Neural cell (in vitro differentiated cells): ENCODE measurements at regions not wholly inside any gene's neighbourhood (a gene's known extent, or its start where the extent isn't known, plus 50 kb on each side); places are given as distances from the start of the nearest gene placed in this dataset.

Source experiments
- H2AFZ ChIP-seq: fragments of 200-600, 300-800 bp; sonication (generic), shearing (Covaris generic); 2 replicates; pipeline ENCODE4 v1.6.0; 2014; ENCODE audit warnings: low read depth, mild to moderate bottlenecking, antibody characterized with exemption, low read length, moderate library complexity
- H3F3A ChIP-seq: fragments of 200-600 bp; shearing (Covaris generic); 2 replicates; pipeline ENCODE4 v1.6.1; 2016; ENCODE audit warnings: mild to moderate bottlenecking, moderate library complexity, mixed read lengths, antibody characterized with exemption, low read length; ENCODE audit not compliant: insufficient read depth, poor library complexity, severe bottlenecking
- H3K27ac ChIP-seq: fragments of 200-600, 300-800 bp; sonication (generic), shearing (Covaris generic); 2 replicates; pipeline ENCODE4 v1.5.1; 2014; ENCODE audit warnings: mild to moderate bottlenecking, low read length, moderate library complexity
- H3K27me3 ChIP-seq: fragments of 300-800, 200-600 bp; sonication (generic), shearing (Covaris generic); 2 replicates; pipeline ENCODE4 v1.6.0; 2014; ENCODE audit warnings: mild to moderate bottlenecking, low read depth, low read length, moderate library complexity; ENCODE audit not compliant: insufficient read depth
- H3K36me3 ChIP-seq: fragments of 300-800, 200-600 bp; sonication (generic), shearing (Covaris generic); 2 replicates; pipeline ENCODE4 v1.5.1; 2014; ENCODE audit warnings: mild to moderate bottlenecking, antibody characterized with exemption, low read length, moderate library complexity; ENCODE audit not compliant: insufficient read depth
- H3K4me2 ChIP-seq: fragments of 300-800, 200-600 bp; sonication (generic), shearing (Covaris generic); 2 replicates; pipeline ENCODE4 v1.6.0; 2014; ENCODE audit warnings: mild to moderate bottlenecking, low read length
- H3K4me3 ChIP-seq: fragments of 300-800, 200-600 bp; sonication (generic), shearing (Covaris generic); 2 replicates; pipeline ENCODE4 v1.5.1; 2014; ENCODE audit warnings: mild to moderate bottlenecking, low read length, moderate library complexity
- H3K79me2 ChIP-seq: fragments of 200-600 bp; shearing (Covaris generic); replicated peaks from 2 replicates; pipeline ENCODE4 v1.6.0; 2014; ENCODE audit warnings: mild to moderate bottlenecking, low read length, moderate library complexity; ENCODE audit not compliant: insufficient read depth
- H3K9ac ChIP-seq: fragments of 300-800, 200-600 bp; sonication (generic), shearing (Covaris generic); 2 replicates; pipeline ENCODE4 v1.6.1; 2016; ENCODE audit warnings: mild to moderate bottlenecking, low read length, mixed read lengths
- H3K9me2 ChIP-seq: fragments of 200-600 bp; shearing (Covaris generic); 2 replicates; pipeline ENCODE4 v1.6.1; 2016; ENCODE audit warnings: mild to moderate bottlenecking, low read length, mixed read lengths; ENCODE audit not compliant: insufficient read depth
- H3K9me3 ChIP-seq: fragments of 200-600, 300-800 bp; sonication (generic), shearing (Covaris generic); 2 replicates; pipeline ENCODE4 v1.6.1; 2016; ENCODE audit warnings: mild to moderate bottlenecking, mixed run types, low read length, moderate library complexity, mixed read lengths
- H4K20me1 ChIP-seq: fragments of 200-600 bp; shearing (Covaris generic); 2 replicates; pipeline ENCODE4 v1.6.1; 2016; ENCODE audit warnings: mild to moderate bottlenecking, mixed run types; ENCODE audit not compliant: insufficient read depth
- EP300 ChIP-seq: fragments of 450-650 bp; conservative IDR thresholded peaks from 2 replicates; pipeline ENCODE4 v1.6.1; 2014; ENCODE audit warnings: antibody characterized with exemption, mild to moderate bottlenecking, moderate library complexity; ENCODE audit not compliant: poor library complexity, severe bottlenecking
- EZH2 ChIP-seq: fragments of 200-600, 300-800 bp; shearing (Covaris generic), sonication (generic); IDR thresholded peaks from 2 replicates; pipeline ENCODE4 v1.6.1; 2014; ENCODE audit warnings: antibody characterized with exemption, low read length, borderline replicate concordance, mild to moderate bottlenecking; ENCODE audit not compliant: insufficient read depth, poor library complexity, severe bottlenecking
- MXI1 ChIP-seq: fragments of 450-650 bp; conservative IDR thresholded peaks from 2 replicates; pipeline ENCODE4 v1.6.1; 2014; ENCODE audit warnings: antibody characterized with exemption, mild to moderate bottlenecking; ENCODE audit not compliant: poor library complexity, severe bottlenecking
- POLR2AphosphoS5 ChIP-seq: IDR thresholded peaks from 2 replicates; pipeline ENCODE4 v1.6.1; 2012
- RAD21 ChIP-seq: fragments of 450-650 bp; conservative IDR thresholded peaks from 2 replicates; pipeline ENCODE4 v1.6.1; 2014; ENCODE audit warnings: antibody characterized with exemption, mild to moderate bottlenecking, moderate library complexity
- REST ChIP-seq: IDR thresholded peaks from 2 replicates; pipeline ENCODE4 v1.6.1; 2012; ENCODE audit warnings: borderline replicate concordance
- SMC3 ChIP-seq: fragments of 450-650 bp; conservative IDR thresholded peaks from 2 replicates; pipeline ENCODE4 v1.6.1; 2014; ENCODE audit warnings: antibody characterized with exemption, mild to moderate bottlenecking, moderate library complexity; ENCODE audit not compliant: poor library complexity
- TAF1 ChIP-seq: IDR thresholded peaks from 2 replicates; pipeline ENCODE4 v1.6.1; 2012; ENCODE audit warnings: low read depth
- TF ChIP-seq, protein P1 (sequence below): fragments of 450-650 bp; IDR thresholded peaks from 2 replicates; pipeline ENCODE4 v1.5.1; 2014; ENCODE audit warnings: antibody characterized with exemption, mild to moderate bottlenecking, moderate library complexity; ENCODE audit not compliant: poor library complexity, severe bottlenecking

GRCh38 chr6:97882755-97883154 is 599.7 kb upstream of the MMS22L start:
- no peak for TF ChIP-seq EZH2
- no peak for TF ChIP-seq TAF1
- no peak for TF ChIP-seq RAD21
- TF ChIP-seq SMC3, result no peak
- no peaks in the 10 kb centered on the region for H4K20me1 ChIP-seq
- no peaks in the 10 kb centered on the region for H3K27me3 ChIP-seq
- H3K36me3 ChIP-seq, result no peaks in the 10 kb centered on the region
- no peaks in the 10 kb centered on the region for H3K79me2 ChIP-seq
- H3K9ac ChIP-seq, result no peak overlapping the region
- H3K9me3 ChIP-seq, result no peaks in the 10 kb centered on the region
- no peaks in the 10 kb centered on the region for H3K9me2 ChIP-seq
- no peak overlapping the region for H2AFZ ChIP-seq
- H3K4me3 ChIP-seq, result no peak overlapping the region
- H3K27ac ChIP-seq, result no peak overlapping the region
- peaks cover 3% of the 10 kb centered on the region for H3F3A ChIP-seq
- H3K4me2 ChIP-seq, result no peak overlapping the region

GRCh38 chr6:97885325-97885724 is 602.3 kb upstream of the MMS22L start:
- peak overlapping the region; percentile 87 for H3K4me2 ChIP-seq
- peak overlapping the region; percentile 58 for H3K4me3 ChIP-seq
- peak overlapping the region; percentile 91 for H3K27ac ChIP-seq
- TF ChIP-seq RAD21, result no peak
- TF ChIP-seq, protein P1, sequence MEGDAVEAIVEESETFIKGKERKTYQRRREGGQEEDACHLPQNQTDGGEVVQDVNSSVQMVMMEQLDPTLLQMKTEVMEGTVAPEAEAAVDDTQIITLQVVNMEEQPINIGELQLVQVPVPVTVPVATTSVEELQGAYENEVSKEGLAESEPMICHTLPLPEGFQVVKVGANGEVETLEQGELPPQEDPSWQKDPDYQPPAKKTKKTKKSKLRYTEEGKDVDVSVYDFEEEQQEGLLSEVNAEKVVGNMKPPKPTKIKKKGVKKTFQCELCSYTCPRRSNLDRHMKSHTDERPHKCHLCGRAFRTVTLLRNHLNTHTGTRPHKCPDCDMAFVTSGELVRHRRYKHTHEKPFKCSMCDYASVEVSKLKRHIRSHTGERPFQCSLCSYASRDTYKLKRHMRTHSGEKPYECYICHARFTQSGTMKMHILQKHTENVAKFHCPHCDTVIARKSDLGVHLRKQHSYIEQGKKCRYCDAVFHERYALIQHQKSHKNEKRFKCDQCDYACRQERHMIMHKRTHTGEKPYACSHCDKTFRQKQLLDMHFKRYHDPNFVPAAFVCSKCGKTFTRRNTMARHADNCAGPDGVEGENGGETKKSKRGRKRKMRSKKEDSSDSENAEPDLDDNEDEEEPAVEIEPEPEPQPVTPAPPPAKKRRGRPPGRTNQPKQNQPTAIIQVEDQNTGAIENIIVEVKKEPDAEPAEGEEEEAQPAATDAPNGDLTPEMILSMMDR, result no peak
- peak; percentile 43 for TF ChIP-seq REST
- peak; percentile 40 for TF ChIP-seq SMC3
- TF ChIP-seq POLR2AphosphoS5, result peak; percentile 81
- peak; percentile 96 for TF ChIP-seq EP300
- peak; percentile 70 for TF ChIP-seq MXI1
- TF ChIP-seq TAF1, result no peak
- TF ChIP-seq EZH2, result no peak
- peak overlapping the region; percentile 67 for H3K9ac ChIP-seq
- H3K9me3 ChIP-seq, result no peaks in the 10 kb centered on the region
- H3F3A ChIP-seq, result peaks cover 8% of the 10 kb centered on the region
- H3K79me2 ChIP-seq, result no peaks in the 10 kb centered on the region
- H4K20me1 ChIP-seq, result no peaks in the 10 kb centered on the region
- no peak overlapping the region for H2AFZ ChIP-seq
- no peaks in the 10 kb centered on the region for H3K27me3 ChIP-seq
- no peaks in the 10 kb centered on the region for H3K9me2 ChIP-seq
- H3K36me3 ChIP-seq, result no peaks in the 10 kb centered on the region
